GM10248 (cell line): ENCODE measurements at regions not wholly inside any gene's neighbourhood (a gene's known extent, or its start where the extent isn't known, plus 50 kb on each side); places are given as distances from the start of the nearest gene placed in this dataset.

Experiments
- CTCF ChIA-PET: fragments of 300-600 bp; sonication (Branson Sonifier 250); formaldehyde crosslinking; extraction: SDS; loops from one replicate; lab custom pipeline; 2021; ENCODE audit warnings: antibody characterized with exemption; lab: Yijun Ruan, JAX
- POLR2A ChIA-PET: fragments of 350-650 bp; sonication (Branson Sonifier 250); formaldehyde crosslinking; extraction: SDS; loops from one replicate; lab custom pipeline; 2020; ENCODE audit warnings: antibody characterized with exemption; lab: Yijun Ruan, JAX
- DNase-seq: peaks from one replicate; pipeline ENCODE4 v3.0.0; 2012; ENCODE audit errors: extremely low spot score
- CTCF ChIP-seq: IDR thresholded peaks from 2 replicates; pipeline ENCODE4 v1.5.1; 2012; ENCODE audit warnings: mild to moderate bottlenecking, low read depth; ENCODE audit errors: extremely low read depth, missing control alignments, control extremely low read depth

- POLR2A ChIA-PET: no interaction called here
These were observed 228.8 kb upstream of the FAM83B start for GRCh38 chr6:54617730-54618129.

GRCh38 chr6:54618572-54618971 lies 228.0 kb upstream of the FAM83B start:
- TF ChIP-seq CTCF: no peak
- POLR2A ChIA-PET: no interaction called here
- DNase-seq: no peak
- CTCF ChIA-PET: no interaction called here

More at GRCh38 chr6:54617730-54618129, 228.8 kb upstream of the FAM83B start:
- CTCF ChIA-PET: no interaction called here
- no peak for DNase-seq
- no peak for TF ChIP-seq CTCF

GRCh38 chr6:54619102-54619501 lies 227.5 kb upstream of the FAM83B start:
- ChIA-PET POLR2A (no interaction called here), CTCF (no interaction called here)
- TF ChIP-seq CTCF: no peak
- no peak for DNase-seq

GRCh38 chr6:54621285-54621684 lies 225.3 kb upstream of the FAM83B start:
- POLR2A ChIA-PET: no interaction called here
- no peak for TF ChIP-seq CTCF
- CTCF ChIA-PET: interaction anchor here (0.7 to 1.7 kb wide), 8 partner anchors 8 to 444 kb away, joined by 3 to 5 read pairs (median 3); no protein-coding TSS in a partner anchor
- no peak for DNase-seq

- no peak for DNase-seq
- POLR2A ChIA-PET: no interaction called here
- CTCF ChIA-PET: interaction anchor here (1.0 to 1.5 kb wide), 3 partner anchors 12 to 112 kb away, joined by 3 read pairs; no protein-coding TSS in a partner anchor
- no peak for TF ChIP-seq CTCF
These were observed 222.4 kb upstream of the FAM83B start for GRCh38 chr6:54624216-54624615.

GRCh38 chr6:54624779-54625178 lies 221.8 kb upstream of the FAM83B start:
- DNase-seq: no peak
- no peak for TF ChIP-seq CTCF
- ChIA-PET CTCF (no interaction called here), POLR2A (no interaction called here)

GRCh38 chr6:54629131-54629530 lies 217.4 kb upstream of the FAM83B start:
- no peak for DNase-seq
- ChIA-PET CTCF (interaction anchor here (0.7 to 2.6 kb wide), 4 partner anchors 8 to 15 kb away, joined by 3 to 10 read pairs (median 6); no protein-coding TSS in a partner anchor), POLR2A (no interaction called here)
- no peak for TF ChIP-seq CTCF
